ENCODE measurements at regions not wholly inside any gene's neighbourhood (a gene's known extent, or its start where the extent isn't known, plus 50 kb on each side); places are given as distances from the start of the nearest gene placed in this dataset.

DNA sequence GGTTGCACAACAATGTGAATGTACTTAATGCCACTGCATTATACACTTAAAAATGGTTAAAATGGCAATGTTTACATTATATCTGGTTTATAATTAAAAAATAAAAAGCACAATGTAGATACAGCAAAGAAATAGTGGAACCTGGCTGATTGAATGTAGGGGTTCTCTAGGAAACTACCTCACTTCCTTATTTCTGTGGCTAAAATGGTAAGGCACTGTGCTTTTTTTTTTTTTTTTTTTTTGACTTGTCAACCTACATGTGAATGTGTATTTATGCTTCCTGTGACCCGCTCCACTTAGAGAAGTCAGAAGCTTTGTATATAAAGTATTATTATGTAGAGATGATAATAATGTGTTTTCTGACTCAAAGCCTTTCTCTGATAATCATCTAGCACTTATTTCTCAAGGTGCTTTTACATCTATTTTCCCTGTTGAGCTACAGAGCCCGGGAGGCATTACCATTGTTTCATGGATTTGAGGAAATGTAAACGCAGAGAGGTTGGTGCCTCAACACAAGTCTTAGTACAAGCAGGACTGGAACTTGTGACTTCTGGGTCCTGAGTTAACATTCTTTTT, 55.0 kb downstream of the SOX4 start:
- DNase-seq: no peak

GRCh38 chr6:21653323-21653722, 59.8 kb downstream of the SOX4 start:
- no peak for DNase-seq

- DNase-seq: no peak
Observed at GRCh38 chr6:21653905-21654304, 60.4 kb downstream of the SOX4 start.

DNA sequence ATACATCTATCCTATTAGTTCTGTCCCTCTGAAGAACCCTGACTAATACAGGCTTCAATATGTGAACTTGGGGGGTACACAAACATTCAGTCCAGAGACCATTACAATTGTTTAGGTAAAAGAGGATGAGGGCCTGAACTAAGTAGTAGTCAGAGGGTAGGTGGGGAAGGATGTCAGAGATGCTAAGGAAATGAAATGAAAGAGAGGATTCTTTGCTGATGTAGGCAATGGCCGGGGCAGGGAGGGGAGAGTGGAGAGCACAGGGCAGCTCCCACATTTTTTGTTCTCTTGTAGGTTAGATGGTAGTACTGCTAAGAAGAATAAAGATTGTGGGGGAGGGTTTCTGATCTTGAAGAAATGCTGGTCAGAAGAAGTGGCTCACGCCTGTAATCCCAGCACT, 60.8 kb downstream of the SOX4 start:
- DNase-seq: no peak

GRCh38 chr6:21663966-21664313, 70.4 kb downstream of the SOX4 start:
- DNase-seq: no peak

GRCh38 chr6:21664314-21665109, 71.0 kb downstream of the SOX4 start:
- no peak for DNase-seq

DNA sequence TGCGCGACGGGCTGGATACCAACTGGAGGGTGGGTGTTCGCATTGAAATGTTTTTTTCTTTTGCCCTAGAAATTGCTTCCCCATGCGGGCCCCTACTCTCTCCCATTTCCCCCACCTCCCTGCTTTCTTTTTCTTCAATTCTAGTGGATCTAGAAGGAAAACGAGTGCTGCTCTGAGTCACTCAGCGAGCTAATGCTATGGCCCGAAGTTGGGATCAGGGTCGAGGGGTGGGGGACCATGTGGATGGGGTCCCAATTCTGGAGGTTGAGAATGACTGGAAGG, 71.5 kb downstream of the SOX4 start:
- DNase-seq: no peak

DNA sequence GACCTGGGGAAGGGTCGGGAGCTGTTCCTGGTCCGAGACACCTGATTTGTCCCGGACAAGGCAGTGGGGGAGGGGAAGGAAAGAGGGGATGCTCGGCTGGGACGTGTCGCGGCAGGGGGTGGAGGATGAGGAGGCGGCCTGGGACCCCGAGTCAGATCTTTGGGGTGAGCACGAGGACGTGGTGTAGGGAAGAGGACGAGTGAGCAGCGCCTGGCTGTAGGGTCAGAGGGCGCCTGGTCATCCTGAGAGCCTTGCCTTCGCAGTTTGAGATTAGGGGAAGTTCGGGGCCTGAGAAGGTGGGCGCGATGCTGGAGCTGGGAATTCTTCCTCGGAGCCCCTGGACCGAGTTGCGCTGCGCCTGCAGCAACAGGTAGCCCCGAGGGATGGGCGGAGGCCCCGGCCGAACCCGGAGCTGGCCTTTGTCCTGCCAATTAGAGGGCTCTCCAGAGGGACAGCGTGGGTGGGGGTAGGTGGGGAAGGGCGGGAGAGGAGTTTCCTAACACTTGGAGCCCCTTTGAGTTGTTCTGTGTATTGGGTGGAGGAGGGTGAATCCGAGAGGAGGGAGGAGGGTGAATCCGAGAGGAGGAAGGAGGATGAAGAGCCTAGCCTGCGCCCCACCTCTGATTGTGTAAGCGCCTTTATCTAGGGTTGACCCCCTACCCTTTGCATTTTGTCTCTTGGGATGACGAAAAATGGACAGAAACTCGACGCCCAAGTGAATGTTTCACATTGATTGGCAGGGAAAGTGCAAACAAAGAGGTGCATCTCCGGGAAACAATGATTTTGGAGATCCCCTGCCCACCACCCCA, 72.0 kb downstream of the SOX4 start:
- DNase-seq: no peak

DNA sequence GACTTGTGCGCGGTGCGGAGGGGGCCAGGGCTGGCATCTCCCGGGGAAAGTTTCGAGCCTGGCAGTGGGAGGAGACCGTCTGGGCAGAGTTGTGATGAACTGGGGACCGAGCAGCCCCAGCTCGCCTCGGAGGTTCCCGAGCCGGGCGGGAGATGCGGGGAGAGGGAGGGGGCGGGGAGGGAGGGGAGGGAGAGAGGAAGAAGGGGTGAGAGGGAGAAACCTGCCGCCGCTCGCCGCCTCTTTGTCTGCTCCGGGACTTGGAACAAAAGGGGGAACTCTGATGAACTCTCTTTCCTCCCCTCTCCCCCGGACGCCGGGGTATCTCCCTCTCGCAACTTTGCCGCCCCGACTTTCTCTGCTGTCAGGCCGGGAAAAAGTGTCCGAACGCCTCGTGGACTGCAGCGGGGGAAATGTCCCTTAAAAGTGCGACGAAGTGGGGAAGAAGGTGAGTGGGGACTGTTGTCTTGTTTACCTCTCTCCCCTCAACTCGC, 72.7 kb downstream of the SOX4 start:
- DNase-seq: no peak

DNA sequence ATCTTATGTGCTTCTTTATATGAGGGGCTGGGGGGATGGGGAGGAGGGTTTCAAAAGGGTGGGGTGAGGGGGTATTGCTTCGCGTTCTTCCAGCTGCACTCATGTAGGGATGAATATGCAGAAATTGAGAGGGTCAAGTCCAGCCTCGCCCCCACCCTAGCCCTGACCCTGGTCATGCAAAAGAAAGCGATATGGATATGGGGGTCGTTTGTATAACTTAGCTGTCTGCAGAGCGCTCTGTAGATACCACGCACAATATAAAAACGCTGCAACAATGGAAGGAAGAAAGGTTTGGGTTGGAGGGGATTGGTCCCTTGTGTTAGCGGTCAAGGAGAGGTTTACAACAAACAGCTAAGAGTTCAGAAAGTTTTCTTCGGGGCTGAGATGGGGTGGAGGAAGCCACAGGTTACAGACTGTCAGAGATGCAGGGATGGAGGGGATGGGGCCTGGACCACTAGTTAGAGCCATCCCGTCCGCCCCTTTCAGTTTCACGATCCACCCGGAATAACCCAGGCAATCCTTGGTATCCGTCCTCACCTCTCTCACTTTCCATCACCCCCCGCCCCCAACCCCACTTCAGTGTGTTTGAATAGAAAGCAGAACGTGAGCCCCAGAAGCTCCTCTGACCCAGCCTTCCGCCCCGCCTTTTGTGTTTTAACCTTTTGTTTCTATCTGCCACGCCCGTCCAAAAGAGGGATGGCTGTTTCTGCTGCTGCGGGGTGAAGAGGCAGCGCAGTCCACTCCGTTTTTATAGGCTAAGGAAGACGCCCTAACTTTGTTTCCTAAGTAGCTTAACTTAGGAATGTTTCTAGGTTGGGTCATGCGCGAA, 73.5 kb downstream of the SOX4 start:
- no peak for DNase-seq

GRCh38 chr6:21668795-21669194, 75.2 kb downstream of the SOX4 start:
- DNase-seq: no peak

- no peak for DNase-seq
Observed at GRCh38 chr6:21676769-21677168, 83.2 kb downstream of the SOX4 start.

- DNase-seq: no peak
Observed at GRCh38 chr6:21678990-21679389, 85.4 kb downstream of the SOX4 start.

DNA sequence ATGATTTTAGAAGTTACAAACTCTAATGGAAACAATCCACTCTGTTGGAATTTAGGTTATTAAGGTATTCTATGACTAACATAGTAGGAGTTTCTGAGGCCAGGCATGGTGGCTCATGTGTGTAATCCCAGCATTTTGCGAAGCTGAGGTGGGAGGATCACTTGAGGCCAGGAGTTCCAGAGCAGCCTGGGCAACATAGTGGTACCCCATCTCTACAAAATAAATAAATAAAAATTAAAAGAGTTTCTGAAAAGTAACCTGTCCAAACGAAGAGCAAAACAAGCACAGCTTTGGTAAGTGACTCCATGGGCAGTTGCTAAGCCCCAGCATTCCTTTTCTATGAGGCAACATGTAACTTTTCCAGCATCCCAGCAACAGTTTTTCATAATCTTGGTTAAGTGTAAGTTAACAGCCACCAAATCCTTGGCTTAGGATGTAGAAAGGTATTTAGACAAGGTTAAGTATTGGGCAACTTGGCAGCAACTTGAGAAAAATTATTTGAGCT, 86.3 kb downstream of the SOX4 start:
- DNase-seq: no peak

- DNase-seq: no peak
Observed at GRCh38 chr6:21680611-21681010, 87.1 kb downstream of the SOX4 start.

DNA sequence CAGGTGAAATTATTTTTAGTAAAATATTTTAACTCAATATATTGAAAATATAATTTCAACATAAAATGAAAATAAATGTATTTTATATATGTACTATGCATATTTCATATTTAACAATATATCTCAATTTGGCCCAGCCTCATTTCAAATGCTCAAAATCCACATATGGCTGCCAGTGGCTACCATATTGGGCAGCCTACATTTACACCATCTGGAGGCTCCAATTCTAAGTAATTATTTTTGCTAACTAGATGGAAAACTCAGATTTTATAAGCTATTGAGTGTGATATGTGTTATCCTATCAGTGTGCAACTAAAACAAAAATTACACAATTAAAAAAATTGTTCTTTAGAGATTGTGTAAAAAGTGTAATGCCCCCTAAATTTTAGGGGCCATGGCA, 96.9 kb downstream of the SOX4 start:
- DNase-seq: no peak

- DNase-seq: no peak
Observed at GRCh38 chr6:21691685-21692346, 98.3 kb downstream of the SOX4 start.

GRCh38 chr6:21692721-21693120, 99.2 kb downstream of the SOX4 start:
- no peak for DNase-seq

DNA sequence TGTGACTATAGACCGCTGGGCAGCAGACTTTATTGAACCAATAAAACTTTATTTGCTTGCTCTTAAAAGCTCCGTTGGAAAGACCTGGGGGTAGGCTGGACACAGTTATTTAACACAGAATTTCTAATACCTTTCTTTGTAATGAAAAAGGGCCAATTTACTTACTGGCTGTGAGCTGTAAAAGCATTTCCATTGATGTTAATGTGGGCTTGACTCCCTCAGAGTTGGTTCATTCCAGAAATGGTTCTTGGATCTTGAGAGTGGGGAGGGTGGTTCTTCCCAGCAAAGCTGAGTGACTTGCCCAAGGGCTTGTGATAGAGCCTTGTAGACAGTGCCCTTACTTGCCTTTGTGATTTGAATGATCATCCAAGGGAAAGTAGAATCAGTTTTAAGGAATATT, 100.6 kb downstream of the SOX4 start:
- DNase-seq: no peak

DNA sequence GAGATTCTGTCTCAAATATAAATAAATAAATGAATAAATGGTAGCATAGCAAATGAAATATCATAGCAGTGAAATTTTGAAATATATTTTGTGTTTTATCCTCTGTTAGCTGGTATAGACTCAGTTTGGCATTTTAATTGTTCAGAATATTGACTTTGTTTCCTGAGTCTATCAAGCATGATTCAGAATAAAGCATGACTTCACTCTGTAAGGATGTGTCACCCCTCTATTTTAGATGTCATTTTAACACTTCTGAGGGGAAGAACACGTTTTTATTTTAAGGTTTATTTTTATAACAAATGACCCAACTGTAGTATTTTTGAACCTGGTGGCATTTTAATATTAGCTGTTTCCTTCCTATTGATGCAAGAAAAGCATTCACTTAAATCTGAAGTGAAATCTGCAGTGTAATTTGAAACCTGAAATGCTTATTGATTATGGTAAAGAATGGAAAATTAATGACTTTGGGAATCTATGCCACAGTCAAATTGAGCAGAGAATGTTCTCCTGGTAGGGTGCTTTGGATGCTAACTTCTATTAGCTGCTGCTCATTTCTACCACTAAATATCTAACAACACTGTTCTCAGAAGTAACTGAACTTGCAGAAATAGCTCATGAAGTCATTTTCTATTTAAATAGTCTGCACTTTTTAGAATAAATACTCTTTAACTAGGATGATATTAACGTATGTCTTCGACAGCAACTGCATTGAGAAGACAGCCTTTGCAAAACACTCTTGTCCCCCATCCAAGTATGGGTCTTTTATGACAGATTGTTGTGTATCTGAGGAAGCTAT, 114.2 kb downstream of the SOX4 start:
- DNase-seq: no peak

DNA sequence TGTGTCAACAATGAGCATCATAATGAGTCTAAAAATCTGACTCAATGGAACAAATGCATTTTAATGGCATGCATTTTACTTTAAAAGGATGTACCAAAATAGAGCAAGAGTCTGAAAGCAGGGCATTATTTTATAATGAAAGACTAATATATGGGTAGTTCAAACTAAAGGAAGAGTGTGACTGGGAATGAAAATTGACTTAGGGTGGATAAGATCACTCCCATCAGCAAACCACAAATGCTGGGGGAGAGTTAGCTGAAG, 114.7 kb downstream of the SOX4 start:
- no peak for DNase-seq

DNA sequence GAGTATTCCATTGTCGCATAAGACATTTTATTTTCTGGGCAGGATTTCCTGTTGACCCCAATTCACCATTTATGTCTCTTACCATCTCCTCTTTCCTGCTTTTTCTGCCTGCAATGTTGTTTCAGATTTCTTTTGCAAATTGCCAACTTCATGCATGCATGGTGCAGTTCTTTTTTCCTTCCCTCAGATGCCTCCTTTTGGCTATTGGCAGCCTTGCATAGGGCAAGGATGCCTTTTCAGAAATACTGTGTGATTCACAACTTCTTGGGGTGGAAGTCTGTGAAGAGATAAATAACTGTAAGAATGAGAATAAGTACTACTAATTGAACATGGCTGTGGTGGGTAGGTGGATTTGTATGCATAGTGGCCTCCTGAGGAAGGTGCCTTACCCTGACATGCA, 116.7 kb downstream of the SOX4 start:
- no peak for DNase-seq
